ENCODE measurements at regions not wholly inside any gene's neighbourhood (a gene's known extent, or its start where the extent isn't known, plus 50 kb on each side); places are given as distances from the start of the nearest gene placed in this dataset.
"Not testable (repeated sequence)": the region's sequence is repeated elsewhere in the genome, so short reads cannot be mapped to it uniquely, and the experiment has no call there.

DNA sequence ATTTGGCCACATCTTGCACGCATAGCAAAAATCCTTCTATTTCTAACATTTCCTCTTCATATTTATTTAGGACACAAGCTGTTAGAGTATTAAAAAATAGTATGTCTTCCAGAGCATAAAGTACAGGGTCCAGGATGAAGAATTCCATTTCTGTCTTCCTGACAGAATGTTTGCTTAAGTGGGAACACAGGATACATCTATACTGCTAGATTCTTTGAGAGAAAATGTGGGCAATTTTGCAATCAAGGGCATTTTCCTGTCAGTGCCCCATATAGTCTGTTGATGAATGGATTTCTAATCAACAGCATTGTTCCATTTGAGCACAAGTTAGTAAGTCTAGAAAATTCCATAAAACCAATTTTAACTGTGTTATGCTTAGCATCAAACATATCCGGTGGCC is 409.9 kb downstream of the CPS1 start:
- TF ChIP-seq, protein P1, sequence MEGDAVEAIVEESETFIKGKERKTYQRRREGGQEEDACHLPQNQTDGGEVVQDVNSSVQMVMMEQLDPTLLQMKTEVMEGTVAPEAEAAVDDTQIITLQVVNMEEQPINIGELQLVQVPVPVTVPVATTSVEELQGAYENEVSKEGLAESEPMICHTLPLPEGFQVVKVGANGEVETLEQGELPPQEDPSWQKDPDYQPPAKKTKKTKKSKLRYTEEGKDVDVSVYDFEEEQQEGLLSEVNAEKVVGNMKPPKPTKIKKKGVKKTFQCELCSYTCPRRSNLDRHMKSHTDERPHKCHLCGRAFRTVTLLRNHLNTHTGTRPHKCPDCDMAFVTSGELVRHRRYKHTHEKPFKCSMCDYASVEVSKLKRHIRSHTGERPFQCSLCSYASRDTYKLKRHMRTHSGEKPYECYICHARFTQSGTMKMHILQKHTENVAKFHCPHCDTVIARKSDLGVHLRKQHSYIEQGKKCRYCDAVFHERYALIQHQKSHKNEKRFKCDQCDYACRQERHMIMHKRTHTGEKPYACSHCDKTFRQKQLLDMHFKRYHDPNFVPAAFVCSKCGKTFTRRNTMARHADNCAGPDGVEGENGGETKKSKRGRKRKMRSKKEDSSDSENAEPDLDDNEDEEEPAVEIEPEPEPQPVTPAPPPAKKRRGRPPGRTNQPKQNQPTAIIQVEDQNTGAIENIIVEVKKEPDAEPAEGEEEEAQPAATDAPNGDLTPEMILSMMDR (IDR thresholded peaks at IDR 0.05; ENCODE audit: insufficient read depth, low read length), result no peak
- DNase-seq (ENCODE audit: low read depth), result no peak
- no peak overlapping the region for H3K4me3 ChIP-seq (ENCODE audit: low read depth, low read length)

DNA sequence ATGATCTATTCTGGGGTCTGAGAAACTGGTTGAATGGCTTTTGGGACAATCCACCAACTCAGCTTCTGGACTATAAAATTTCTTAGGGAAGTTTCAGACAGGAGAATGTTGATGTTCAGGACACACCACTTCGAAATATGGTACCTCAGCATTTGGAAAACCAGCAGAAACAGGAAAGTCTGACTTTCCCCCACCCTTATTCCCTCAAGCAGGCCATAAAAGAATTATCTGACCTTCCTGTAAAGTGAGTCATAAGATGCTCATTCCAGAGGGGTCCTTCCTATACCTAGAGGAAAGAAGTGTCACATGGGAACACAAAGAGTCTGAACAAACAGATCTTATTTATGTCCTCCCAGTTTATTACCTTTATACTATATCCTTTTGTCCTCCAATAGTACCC is 415.0 kb downstream of the CPS1 start:
- H3K4me3 ChIP-seq (ENCODE audit: low read depth, low read length), result no peak overlapping the region
- no peak for DNase-seq (ENCODE audit: low read depth)
- TF ChIP-seq, protein P1 (IDR thresholded peaks at IDR 0.05; ENCODE audit: insufficient read depth, low read length), result no peak

DNA sequence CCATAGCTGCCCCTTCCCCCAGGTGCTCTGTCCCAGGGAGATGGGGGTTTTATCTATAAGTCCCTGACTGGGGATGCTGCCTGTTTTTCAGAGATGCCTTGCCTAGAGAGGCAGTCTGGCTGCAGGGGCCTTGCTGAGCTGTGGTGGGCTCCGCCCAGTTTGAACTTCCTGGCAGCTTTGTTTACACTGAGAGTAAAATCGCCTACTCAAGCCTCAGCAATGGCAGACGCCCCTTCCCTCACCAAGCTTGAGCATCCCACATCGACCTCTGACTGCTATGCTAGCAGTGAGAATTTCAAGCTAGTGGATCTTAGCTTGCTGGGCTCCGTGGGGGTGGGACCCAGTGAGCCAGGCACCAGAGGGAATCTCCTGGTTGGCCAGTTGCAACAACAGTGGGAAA is 430.4 kb downstream of the CPS1 start:
- not testable (repeated sequence) for DNase-seq (ENCODE audit: low read depth); H3K4me3 ChIP-seq (ENCODE audit: low read depth, low read length)

DNA sequence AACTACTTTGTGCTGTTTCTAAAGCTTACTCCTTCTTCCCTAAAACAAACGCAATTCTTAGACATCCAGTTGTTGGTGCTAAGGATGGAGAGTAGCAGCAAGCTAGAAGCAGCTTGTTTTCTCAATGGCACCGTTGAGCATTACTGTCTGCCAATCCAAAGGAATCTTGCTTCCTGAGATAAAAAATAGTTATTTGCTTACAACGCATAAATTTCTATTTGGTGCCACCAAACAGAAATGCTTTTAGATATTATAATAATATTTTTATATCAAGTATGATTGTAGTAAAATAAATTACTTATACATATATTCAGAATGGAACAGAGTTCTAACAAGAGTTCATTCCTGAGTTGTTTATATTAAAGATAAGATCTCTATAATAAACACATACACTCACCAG is 434.7 kb downstream of the CPS1 start:
- TF ChIP-seq, protein P1 (IDR thresholded peaks at IDR 0.05; ENCODE audit: insufficient read depth, low read length), result no peak
- H3K4me3 ChIP-seq (ENCODE audit: low read depth, low read length), result no peak overlapping the region
- DNase-seq (ENCODE audit: low read depth), result peak; percentile 19

DNA sequence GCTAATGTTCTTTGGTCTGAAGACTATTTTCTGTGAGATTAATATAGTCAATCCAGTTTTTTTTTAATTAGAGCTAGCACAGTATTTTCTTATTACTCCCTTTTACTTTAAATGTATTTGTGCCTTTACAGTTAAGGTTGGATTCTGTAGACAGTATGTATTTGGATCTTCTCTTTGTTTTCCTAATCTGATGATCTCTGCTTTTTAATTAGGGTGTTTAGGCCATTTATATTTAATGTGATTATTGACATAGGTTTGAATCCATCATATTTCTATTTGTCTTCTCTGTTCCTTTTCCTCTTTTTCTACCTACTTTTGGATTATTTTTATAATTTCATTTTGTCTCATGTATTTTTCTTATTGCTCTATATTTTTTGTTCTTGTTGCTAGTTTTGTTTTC is 437.7 kb downstream of the CPS1 start:
- TF ChIP-seq, protein P1 (IDR thresholded peaks at IDR 0.05; ENCODE audit: insufficient read depth, low read length), result no peak
- H3K4me3 ChIP-seq (ENCODE audit: low read depth, low read length), result no peak overlapping the region
- DNase-seq (ENCODE audit: low read depth), result no peak

DNA sequence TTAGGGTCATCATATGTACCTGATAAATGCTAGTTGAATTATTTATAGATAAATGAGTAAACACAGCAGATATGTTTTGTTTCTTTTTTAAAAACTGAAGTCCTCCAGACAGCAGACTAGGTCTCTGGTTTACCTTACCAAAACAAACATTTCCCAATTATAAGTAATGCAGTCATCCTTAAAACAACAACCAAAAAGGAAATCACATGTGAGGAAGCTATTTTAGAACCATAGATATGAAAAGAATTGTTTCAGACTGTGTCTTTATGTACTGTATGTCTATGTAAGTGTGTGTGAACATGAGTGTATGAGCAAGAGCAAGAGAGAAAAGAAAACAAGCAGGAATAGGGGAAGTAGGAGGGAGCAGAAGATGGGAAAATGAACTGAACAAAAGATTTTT is 441.0 kb downstream of the CPS1 start:
- H3K4me3 ChIP-seq (ENCODE audit: low read depth, low read length), result no peak overlapping the region
- TF ChIP-seq, protein P1 (IDR thresholded peaks at IDR 0.05; ENCODE audit: insufficient read depth, low read length), result no peak
- DNase-seq (ENCODE audit: low read depth), result peak; percentile 61

DNA sequence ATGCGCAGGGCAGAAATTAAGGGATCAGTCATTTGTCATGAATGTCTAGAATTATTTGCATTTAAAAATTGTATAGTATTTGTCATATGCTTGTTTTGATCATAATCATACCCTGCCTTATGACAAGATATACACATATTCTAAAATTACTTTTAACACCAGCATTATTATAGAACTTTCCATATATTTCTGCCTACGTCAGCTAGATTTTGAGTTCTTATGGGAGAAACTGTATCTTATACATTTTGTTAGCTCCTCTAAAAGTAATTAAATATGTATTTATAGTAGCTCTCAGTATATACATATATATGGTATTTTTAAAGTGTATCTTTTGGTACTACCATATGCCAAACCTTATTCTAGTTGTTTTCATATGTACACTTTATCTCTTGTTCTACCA is 441.9 kb downstream of the CPS1 start:
- DNase-seq (ENCODE audit: low read depth), result no peak

More for the DNA sequence above, 441.9 kb downstream of the CPS1 start:
- no peak overlapping the region for H3K4me3 ChIP-seq (ENCODE audit: low read depth, low read length)
- TF ChIP-seq, protein P1 (IDR thresholded peaks at IDR 0.05; ENCODE audit: insufficient read depth, low read length), result no peak
